GM12891 (cell line): ENCODE measurements at regions not wholly inside any gene's neighbourhood (a gene's known extent, or its start where the extent isn't known, plus 50 kb on each side); places are given as distances from the start of the nearest gene placed in this dataset.

Experiments
- PAX5 ChIP-seq: IDR thresholded peaks from 2 replicates; pipeline ENCODE4 v1.6.1; 2011; ENCODE audit warnings: low read length, moderate library complexity, mild to moderate bottlenecking; ENCODE audit not compliant: insufficient read depth, severe bottlenecking
- POLR2A ChIP-seq: IDR thresholded peaks from 2 replicates; pipeline ENCODE4 v1.6.1; 2011; ENCODE audit warnings: low read depth, low read length, control low read depth
- POLR2AphosphoS5 ChIP-seq: IDR thresholded peaks from 2 replicates; pipeline ENCODE4 v1.6.1; 2011; ENCODE audit warnings: low read depth, low read length, control low read depth

DNA sequence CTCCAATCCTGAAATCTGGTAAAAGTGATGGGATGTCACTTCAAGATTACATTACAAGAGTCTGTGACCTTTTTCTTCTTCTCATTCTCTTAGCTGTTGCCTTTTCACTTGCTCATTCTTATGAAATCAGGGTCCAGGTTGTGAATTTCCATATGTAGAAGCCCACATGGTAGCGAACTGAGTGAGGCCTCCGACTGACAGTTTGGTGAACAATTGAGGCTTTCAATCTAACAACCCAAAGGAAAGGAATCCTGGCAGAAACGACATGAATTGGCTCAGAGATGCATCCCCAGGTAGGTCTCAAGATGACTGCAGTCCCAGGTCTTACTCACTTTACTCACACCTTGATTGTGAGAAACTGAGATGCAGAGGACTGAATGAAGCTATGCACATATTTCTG, 203.4 kb upstream of the FAT4 start:
- no peak for TF ChIP-seq POLR2AphosphoS5
- no peak for TF ChIP-seq POLR2A
- TF ChIP-seq PAX5: no peak
